ENCODE measurements at regions not wholly inside any gene's neighbourhood (a gene's known extent, or its start where the extent isn't known, plus 50 kb on each side); places are given as distances from the start of the nearest gene placed in this dataset.

DNA sequence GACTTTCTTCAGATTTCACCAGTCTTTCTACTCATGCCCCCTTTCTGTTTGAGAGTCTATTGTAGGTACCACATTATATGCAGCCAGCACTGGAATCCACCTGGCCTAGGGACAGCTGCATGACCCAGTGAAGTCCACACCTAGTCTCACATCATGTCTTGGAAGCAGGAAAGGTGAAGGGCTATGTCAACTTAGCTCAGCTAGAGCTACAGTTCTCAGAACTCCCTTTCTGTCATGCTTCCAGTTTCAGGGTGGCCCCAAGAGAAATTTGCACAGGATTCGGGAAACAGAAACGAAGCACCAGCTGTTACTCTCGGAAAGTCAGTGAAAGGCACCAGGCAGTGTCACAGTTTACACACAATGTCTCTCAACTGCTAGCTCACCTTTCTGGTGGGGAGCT is 51.6 kb upstream of the NLRP1 start:
- DNase-seq (ENCODE audit: low spot score) = no peak

DNA sequence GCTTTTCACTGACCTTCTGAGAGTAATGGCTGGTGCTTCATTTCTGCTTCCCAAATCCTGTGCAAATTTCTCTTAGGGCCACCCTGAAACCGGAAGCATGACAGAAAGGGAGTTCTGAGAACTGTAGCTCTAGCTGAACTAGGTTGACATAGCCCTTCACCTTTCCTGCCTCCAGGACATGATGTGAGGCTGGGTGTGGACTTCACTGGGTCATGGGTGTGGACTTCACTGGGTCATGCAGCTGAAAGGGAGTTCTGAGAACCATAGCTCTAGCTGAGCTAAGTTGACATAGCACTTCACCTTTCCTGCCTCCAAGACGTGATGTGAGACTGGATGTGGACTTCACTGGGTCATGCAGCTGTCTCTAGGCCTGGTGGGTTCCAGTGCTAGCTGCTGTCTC is 54.3 kb upstream of the NLRP1 start:
- no peak for DNase-seq (ENCODE audit: low spot score)

DNA sequence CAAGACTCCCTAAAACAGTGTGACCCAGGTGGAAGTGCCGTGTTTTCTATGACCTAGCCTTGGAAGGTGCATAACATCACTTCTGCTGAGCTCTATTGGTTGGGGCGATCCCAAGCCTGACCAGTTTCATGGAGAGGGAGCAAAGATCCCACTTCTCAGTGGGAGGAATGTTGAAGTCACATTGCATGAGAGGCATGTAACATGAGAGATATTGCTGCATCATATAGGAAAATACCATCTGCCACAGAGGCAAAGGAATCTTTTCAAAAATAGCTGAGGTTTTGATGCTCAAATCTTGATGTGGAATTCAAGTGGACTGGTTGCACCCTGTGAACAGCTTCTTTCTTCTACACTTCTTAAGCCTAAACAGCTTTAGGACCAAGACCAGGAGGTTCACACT is 56.4 kb upstream of the NLRP1 start:
- DNase-seq (ENCODE audit: low spot score) = no peak

DNA sequence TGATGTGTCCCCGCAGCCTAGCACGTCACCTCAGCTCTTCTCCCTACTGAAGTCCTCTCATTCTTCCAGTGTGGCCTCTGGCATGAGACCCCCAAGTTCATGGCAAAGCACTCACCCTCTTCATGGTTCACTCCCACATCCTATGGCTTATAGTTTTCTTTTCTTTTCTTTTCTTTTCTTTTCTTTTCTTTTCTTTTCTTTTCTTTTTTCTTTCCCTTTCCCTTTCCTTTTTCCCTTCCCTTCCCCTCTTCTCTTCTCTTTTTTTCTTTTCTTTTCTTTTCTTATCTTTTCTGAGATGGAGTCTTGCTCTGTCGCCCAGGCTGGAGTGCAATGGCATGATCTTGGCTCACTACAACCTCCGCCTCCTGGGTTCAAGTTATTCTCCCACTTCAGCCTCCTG is 58.4 kb upstream of the NLRP1 start:
- no peak for DNase-seq (ENCODE audit: low spot score)

DNA sequence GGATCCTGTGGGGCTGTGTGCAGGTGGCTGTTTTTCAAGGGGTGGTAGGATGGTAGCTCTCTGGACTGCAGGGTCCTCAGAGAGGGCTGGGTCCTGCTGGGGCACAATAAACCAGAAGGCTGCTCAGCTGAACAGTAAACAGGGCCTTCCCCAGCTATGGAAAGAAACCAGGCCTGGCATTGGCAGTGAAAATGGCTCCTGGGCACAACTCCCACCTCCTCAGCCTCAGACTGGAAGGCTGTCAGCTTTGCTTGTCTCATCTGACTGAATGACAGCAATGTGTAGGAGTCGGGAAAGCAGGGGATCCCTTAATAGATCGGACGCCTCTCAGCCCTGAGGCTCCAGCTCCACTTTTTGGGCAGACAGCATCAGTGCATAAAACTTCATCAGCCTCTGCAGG is 59.8 kb upstream of the NLRP1 start:
- no peak for DNase-seq (ENCODE audit: low spot score)

DNA sequence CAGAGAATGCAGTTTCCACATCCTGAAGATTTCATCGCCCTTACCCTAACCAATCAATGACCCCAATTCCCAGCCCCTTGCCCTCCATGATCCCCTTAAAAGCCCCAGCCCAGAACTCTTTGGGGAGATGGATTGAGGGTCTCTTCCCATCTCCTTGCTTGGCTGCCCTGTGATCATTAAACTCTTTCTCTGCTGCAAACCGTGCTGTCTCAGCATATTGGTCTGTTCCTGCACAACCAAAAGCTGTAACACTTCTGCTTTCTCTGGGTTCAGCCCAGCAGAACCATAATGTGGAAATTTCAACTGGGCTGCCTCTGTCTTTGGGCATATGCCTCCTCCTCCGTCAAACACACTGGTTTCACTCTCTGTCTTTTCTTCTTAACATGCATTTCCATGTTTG is 67.0 kb upstream of the NLRP1 start:
- no peak for DNase-seq (ENCODE audit: low spot score)

DNA sequence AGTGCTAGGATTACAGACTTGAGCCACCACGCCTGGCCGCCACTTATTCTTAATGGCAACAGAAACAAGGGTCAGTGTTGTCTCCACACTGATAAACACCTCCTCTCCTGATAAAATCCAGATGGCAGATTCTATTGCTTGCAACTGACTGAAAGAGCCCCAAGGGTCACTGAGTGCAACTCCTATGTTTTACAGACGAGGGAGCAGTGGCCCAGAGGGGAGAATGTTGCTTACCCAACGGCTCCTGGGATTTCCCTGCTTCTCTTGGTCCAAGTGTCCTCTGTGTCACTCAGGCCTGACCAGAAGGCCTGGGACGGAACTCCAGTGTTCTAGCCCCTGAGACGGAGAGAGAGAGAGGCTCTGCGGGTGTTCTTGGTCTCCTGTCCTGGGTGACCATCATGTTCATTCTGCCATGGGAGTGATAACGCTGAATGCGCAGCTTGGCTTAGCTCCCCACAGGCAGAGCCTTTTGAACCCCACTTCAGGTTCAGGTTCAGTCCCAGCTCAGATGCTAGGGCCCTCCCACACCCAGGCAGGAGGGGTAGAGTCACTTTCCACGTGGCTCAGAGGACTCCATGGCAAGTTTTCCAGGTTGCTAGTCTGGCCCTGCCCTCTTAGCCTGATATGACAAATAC is 77.3 kb upstream of the NLRP1 start:
- DNase-seq (ENCODE audit: low spot score) = no peak

DNA sequence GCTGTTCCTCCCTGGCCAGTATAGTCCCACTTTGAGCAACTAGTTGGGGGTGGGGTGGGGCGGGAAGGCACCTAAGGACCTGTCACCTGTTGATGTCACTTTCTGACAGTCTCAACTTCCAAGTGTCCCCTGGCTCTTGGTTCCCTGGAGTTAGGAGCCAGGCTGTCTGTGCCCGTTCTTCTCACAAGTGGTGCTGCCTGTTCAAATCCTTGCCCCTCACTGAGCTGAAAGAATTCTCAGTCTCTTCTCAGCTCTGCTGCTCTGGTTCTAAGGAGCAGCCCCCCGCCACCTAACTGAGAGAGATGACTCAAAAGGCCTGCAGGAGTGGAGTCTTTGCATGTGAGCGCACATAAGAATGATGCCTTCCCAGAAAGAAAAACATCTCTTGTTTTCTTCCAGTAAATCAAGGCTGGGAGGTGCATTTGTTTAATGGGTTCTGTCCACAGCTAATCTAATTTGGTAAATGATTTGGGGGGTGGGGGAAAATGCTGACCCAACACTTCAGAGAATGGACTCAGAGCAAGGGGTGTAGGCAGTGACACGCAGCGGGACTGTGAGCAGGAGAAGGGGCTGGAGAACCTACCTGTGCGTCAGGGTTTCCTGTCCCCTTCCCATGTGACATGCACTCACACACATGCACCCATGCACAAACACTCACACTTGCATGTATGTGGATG is 78.2 kb upstream of the NLRP1 start:
- no peak for DNase-seq (ENCODE audit: low spot score)

DNA sequence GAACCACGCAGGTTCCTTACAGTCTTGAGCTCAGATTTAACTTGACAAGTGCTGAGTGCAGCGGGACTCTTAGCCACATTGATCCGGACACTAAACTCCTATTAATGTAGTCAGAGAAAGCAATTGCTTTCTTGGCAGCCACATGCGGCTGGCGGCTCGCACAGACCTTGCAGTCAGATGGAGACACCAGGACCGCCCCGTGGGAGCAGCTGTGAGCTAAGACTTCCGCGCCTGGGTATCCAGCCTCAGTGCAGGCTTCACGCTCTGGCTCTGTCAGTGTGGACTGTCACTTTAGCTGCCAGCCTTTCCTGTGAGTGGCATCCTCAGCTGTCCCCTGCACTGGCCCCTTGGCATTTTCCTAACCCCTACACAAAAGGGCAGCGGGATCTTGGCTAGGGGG is 80.9 kb upstream of the NLRP1 start:
- DNase-seq (ENCODE audit: low spot score) = no peak

DNA sequence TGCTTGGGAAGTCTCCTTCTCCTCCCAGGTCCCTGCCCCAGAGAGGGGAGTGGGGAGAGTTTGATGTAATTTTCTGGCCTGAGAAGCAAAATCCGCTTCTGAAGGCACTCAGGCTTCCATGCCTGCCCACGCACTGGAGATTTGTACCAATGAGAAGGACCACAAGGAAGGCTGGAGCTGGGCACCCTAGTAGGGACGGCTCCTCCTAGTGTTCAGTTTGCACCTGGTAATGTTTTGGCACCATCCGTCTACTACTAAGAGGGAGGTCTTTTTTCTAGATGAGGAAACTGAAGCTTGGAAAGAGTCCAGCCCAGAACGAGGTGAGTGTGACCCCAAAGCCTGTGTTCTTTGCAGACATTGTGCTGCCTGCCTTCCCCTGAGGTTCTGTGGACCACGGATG is 83.6 kb upstream of the NLRP1 start:
- DNase-seq (ENCODE audit: low spot score) = no peak

DNA sequence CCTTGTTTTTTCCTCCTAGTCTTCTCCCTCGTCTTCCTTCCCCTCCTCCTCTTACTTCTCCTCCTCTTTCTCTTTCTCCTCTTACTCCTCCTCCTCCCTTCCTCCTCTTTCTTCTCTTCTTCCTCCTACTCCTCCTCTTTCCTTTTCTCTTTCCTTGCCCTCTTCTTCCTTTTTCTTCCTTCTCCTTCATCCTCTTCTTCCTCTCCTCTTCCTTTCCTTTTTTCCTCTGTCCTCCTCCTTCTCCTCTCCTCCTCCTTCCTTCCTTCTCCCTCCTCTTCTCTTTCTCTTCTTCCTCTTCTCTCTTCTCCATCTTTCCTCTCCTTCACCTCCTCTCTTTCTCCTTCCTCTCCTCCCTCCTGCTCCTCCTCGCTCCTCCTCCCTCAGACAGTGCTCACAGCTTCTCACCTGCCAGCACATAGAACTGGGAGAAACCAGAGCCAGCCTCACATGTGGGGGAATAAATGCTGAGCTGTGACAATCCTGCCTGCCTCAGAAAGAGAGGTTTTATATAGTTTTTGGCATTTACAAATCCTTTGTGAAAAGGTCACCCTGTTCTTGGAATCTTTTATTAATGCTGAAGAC is 84.3 kb upstream of the NLRP1 start:
- no peak for DNase-seq (ENCODE audit: low spot score)

DNA sequence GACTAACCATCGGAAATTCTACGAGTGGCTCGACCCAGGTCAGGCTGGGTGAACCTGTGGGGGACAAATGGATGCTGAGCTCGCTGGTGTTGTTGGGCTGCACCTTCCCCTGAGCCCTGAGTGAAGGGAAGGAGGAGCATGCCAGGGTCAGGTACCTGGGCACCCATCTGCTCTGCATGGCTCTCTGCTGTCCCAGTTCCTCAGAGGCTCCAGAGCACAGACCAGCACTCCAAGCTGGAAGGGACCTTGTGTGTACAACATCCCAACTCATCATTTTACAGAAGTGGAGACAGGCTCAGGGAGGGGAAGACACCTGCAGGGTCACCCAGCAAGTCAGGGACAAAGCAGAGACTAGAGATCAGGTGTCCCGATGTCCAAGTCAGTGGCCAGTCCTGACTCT is 84.9 kb upstream of the NLRP1 start:
- no peak for DNase-seq (ENCODE audit: low spot score)

DNA sequence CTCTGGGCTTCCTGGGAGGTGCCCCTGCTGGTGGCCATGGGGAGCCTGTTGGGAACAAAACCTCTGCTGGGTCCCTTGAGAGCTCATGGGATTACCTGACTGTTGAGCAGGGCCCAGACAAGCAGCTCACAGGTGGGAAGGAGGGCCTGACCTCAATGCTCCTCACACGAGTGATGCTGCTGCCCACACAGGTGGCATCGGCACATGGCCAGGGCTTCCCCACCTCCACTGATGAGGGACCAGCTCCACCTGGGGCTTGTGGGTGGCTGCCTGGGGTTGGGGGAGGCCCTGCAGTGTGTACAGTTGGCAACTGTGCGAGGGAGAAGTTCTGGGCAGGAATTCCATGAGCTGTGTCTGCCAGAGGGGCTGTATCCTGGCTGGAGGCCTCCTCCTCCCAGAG is 87.8 kb upstream of the NLRP1 start:
- DNase-seq (ENCODE audit: low spot score) = no peak

DNA sequence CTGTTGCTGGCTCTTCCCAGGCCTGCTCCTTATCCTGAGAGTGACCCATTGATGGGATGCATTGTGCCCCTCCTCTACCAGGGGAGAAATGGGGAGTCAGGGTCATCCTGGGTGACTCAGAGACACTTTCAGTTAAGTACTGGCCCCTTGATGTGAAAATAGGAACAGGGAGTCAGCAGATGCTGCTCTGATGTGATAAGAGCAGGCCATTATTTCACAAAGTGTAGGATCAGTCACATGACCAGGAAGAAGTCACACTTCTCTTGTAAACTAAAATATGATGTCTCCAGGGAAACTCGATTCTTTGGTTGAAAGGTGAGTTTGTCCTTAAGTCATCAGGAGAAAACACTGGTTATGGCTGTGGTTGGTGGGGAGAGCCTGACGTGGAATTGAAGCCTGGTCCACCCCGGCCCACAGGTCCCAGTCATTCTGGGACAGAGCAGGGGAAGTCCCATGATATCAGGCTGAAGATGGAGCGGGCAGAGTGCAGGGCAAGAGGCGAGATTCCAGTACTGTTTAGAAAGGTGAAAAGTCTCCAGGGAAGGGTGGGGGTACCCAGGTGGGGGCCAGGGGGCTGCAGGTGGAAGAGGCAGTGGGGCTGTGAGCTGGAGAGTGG is 88.6 kb upstream of the NLRP1 start:
- no peak for DNase-seq (ENCODE audit: low spot score)

DNA sequence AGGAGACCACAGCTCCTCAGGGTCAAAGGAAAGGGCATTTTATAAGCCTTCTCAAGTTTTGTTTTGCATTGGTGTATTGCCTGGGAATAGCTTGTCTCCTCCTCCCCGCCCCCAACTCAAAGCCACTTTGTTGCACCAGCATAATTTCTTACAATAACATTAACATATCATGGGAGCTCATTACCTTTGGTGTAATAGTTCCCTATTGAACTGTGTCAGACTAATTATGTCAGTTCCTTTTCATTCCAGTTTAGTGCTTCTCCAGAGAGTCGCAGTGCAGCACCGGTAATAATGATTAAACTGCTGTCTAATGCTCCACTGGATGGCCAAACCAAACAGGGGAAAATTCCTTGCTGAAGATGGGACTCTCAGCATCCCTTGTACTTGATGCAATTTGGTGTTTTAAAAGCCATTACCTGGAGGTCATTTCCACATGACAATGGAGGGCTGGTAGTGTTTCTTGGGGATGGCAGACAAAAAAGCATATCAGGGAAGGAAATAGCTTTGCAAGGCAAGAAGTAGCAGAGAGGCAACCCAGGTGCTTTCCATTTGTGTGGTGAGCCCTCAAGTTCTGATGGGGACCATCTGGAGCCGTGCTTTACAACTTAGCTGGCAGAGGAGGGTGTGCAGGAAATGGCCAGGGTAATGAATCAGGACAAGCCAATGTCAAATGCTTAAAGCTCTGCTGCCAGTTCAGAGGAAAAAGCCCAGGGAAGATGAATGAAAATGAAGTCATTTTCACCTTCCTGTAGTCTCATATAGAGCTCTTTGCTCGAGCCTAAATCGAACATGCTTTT is 91.5 kb upstream of the NLRP1 start:
- no peak for DNase-seq (ENCODE audit: low spot score)

DNA sequence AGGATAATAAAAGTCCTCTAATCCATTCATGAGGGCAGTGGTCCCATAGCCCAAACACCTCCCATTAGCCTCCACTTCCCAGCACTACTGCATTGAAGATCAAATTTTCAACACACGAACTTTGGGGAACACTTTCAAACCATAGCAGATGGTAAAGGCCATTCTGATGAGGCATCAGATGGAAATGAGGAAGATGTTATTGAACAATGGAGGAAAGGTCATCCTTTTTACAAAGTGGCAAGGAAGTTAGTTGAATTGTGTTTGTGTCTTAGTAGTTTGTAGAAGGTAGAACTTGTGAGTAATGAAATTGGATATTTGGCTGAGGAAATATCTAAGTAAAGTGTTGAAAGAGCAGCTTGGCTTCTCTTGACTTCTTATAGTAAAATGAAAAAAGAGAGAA is 93.3 kb upstream of the NLRP1 start:
- DNase-seq (ENCODE audit: low spot score) = no peak

DNA sequence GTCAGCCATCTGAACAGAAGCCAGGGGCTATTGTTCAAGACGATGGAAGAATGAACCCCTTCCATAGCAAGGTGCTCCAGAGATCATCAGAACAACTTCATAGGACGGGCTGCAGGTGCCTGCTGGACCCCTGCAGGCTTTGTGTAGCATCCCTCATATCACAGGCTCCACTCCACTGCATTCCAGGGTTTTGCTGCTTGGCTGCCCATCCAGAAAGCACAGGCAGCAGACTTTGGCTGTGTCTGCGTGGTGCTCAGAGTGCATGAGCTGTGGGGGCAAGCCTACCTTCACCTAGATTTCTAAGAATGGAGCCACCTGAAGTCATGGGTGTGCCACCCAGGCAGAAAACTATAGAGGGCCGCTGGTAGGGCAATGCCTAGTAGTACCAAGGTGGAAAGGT is 93.9 kb upstream of the NLRP1 start:
- DNase-seq (ENCODE audit: low spot score) = no peak

DNA sequence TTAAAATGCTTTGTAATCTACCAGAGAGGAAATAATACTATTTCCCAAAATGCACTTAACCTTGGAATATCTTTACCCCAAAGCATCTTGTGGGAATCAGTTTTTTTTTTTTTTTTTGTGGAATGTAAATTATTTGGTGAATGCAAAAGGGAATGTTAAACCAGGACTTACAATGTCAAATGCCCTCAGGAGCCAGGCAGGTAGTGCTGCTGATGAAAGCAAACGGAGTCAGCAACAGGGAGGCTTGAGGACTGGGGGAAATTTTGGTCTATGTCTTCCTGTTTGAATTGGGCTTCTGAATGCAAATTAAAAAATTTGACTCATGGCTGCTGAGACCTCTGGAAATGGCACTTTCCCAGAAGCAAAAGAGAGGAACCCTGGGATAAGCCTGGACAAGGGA is 96.5 kb upstream of the NLRP1 start:
- no peak for DNase-seq (ENCODE audit: low spot score)

DNA sequence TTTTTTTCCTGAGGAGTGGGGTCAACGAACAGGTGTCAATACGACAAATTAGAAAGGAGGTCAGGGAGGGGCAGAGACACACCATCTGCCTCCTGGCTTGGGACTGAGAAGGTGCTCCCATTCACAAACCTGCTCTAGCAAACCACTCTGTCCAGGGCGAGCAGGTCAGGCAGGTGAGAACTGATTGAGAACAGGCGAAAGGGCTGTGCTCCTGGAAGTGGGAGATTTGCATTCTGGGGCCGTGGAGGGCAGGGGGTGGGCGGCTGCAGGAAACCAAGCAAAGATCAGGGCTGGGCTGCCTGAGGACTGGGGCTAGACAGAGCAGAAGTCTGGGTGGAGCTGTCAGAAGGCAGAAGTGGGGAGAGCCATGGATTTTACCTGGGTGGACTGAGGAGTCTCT is 98.9 kb upstream of the NLRP1 start:
- no peak for DNase-seq (ENCODE audit: low spot score)

DNA sequence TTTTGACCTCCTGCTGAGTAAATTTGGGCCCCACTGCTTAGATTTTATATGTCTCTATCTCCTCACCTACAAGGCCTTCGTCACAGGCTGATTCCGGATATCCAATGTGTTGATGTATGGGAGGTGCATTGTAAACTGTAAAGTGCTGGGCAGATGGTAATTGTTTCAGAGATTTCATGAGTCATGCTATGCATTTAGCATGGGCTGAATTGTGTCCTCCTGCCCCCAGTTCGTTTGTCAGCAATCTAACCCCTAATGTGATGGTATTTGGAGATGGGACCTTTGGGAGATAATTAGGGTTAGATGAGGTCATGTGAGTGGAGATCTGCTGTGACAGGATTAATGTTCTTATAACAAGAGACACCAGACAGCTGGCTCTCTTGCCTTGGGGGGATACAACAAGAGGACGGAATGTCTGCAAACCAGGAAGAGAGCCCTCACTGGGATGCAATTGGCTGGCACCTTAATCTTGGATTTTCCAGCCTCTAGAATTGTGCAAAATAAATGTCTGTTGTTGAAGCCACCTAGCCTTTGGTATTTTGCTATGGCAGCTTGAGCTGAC is 101.8 kb upstream of the NLRP1 start:
- DNase-seq (ENCODE audit: low spot score) = no peak

DNA sequence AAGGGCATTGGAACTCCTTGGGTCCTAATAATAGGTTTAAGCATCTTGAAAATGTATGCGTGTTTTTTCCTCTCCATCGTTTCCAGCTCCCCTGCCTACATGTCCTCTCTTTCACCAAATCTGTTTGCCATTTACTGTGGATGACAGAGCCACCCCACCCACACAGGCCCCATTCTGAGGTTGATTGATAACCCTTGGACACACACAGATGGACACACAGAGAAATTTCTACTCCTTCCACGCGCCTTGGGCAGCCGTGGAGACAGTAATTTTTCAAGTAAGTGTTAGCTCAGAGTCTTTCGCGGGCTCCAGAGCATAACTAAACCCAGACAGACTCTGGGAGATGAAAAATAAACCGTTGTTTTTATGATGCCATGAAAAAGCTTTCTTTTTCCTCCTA is 103.3 kb upstream of the NLRP1 start:
- DNase-seq (ENCODE audit: low spot score) = no peak

DNA sequence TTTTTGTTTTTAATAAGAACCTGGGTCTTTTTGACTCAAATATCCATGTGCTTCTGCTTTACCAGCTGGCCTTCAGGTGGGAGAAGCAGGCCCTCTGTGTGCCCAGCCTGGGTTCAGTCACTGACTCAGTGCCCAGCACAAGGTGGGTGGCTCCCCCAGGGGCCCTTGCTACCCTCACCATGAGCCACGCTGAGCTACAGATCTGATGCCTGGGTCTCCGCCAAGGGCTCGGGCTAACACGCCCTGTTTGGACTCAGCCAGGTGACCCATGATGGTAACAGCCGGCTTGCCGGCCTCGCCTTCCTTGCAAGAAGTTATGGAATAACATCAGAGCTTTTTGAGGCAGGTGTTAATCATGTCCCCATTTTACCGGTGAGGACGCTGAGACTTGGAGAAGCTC is 109.5 kb upstream of the NLRP1 start:
- no peak for DNase-seq (ENCODE audit: low spot score)

Measured in umbilical cord (tissue), 1 donor.